HG03469 (cell line): ENCODE measurements at regions not wholly inside any gene's neighbourhood (a gene's known extent, or its start where the extent isn't known, plus 50 kb on each side); places are given as distances from the start of the nearest gene placed in this dataset.
A peak's percentile ranks its signal among the peaks of the same experiment; 100 is the strongest.
"Not testable (repeated sequence)": the region's sequence is repeated elsewhere in the genome, so short reads cannot be mapped to it uniquely, and the experiment has no call there.

Experiments
- ATAC-seq: cut with Tn5 transposase; IDR thresholded peaks from one replicate; pipeline ENCODE4 v1.9.1; 2021; ENCODE audit warnings: mild to moderate bottlenecking, moderate library complexity, moderate number of reproducible peaks; ENCODE audit not compliant: unreplicated experiment

DNA sequence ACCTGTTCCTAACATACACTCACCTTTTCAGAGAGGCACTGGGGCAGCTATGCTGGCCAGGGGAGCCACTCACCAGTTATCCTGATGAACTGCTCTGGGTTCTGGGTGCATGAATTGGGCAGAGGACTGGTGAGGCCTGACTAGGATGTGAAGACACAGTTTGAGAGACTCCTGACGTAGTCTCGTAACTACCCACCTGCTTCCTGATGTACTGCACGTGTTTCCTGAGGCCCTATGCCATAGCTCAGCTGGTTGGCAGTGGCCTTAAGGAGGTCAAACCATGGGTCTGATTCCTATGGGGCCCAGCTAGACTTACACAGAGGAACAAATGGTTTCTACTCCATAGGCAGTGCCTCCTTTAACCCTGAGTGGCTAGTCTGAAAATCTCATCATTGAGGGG is 351.7 kb upstream of the FRG2C start:
- ATAC-seq = not testable (repeated sequence)

DNA sequence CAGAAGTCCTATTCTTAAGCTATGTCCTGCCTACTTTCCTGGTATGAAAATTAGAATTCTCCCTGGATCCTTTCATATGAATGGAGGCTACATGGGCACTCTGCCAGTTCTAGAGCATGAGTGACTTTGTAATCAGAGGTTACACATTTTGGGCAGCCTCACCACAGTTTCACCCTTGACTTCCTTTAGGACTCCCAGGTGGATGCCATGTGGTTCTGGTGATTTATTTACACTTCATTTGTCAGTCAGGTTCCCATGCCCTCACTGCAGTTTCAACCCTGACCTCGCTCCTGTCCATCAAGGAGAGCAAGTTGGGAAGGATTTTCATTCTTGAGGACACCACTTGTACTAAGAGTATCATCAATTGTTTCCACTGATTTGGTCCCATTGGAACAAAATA is 344.4 kb upstream of the FRG2C start:
- not testable (repeated sequence) for ATAC-seq

DNA sequence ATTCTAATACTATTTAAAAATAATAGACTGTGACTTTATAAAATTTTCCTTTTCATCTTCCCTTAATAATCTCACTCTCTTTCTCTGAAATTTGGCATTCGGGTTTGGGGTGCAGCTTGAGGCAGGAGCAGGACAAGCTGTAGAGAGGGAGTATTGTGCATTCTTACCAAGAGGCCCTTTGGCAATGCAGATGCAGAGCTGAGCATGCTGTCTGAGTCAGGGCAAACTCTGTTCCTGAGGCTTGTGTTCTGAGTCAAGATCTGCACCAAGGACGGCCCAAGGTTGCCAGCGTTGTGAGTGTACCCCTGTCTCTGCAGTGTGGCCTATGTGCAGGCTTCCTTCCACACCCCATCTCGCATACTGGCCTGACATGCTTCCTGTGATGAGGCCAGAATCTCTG is 343.8 kb upstream of the FRG2C start:
- ATAC-seq = no peak

DNA sequence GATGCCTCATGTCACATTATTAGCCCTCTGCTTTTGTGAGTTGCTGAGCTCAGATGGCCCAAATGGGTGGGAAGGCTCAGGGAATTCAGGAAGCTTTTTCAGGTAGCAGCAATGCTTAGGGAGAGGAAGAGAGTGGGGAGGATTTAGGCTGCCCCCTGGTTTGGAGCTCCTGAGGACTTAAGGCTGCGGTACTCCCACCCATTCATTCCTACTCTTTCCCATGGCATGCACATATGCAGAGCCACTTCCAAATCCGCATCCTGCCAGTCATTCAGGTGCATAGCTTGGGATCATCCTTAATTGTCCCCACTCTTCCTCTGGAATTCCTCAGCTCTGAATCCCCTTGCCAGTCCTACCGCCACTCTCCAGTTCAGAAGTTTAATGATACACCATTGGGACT is 343.1 kb upstream of the FRG2C start:
- ATAC-seq = no peak

DNA sequence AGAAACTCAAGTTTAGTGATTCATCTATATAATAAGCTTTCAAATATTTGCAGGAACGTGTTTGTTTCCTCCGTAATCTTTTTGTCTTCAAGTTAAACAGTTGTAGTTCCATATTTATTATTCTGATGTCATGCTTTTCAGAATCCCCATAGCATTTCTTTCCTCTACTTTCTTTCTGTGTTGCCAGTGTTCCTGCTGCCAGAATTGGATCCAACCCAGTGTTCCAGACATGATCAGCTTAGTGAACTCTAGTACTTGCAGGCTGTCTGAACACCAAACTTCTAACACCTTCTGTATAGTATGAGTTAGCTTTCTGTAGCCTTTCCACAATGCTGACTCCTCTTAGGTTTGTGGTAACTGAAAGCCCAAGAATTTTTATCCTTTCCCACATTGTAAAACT is 340.2 kb upstream of the FRG2C start:
- ATAC-seq = not testable (repeated sequence)

DNA sequence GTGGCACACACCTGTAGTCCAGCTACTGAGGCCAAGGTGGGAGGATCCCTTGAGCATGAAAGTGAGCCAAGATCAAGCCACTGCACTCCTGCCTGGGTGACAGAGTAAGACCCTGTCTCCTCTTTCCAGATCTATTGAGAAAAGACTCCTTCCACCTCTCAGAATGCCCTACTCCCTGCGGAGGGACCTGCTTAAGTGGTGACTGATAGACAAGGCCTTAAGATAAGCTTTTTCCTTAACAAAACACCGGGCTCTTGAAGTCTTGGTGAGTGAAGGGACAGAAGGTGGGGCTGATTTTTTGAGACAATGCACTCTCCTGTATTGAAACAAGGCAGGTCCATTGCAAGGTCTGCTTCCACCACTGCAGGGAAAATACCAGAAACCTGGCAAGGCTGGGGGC is 338.4 kb upstream of the FRG2C start:
- no peak for ATAC-seq

DNA sequence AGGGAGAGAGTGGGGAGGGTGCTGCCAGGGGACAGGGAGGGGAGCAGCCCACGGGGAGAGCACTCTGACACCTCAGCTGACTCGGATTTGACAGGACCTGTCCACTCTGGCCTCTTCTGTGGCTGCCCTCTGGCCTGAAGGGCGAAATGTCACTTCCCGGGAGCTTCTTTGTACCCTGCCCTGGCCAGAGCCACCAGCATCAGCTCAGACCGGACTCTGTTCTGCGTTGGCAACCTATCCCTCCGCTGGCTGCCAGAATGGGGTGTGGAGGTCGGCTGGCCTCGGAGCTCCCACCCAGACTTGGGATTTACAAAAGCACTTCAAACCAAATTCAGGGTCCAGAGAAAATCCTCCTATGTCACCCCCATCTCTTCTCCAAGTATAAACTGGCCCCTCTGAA is 336.7 kb upstream of the FRG2C start:
- ATAC-seq = no peak

DNA sequence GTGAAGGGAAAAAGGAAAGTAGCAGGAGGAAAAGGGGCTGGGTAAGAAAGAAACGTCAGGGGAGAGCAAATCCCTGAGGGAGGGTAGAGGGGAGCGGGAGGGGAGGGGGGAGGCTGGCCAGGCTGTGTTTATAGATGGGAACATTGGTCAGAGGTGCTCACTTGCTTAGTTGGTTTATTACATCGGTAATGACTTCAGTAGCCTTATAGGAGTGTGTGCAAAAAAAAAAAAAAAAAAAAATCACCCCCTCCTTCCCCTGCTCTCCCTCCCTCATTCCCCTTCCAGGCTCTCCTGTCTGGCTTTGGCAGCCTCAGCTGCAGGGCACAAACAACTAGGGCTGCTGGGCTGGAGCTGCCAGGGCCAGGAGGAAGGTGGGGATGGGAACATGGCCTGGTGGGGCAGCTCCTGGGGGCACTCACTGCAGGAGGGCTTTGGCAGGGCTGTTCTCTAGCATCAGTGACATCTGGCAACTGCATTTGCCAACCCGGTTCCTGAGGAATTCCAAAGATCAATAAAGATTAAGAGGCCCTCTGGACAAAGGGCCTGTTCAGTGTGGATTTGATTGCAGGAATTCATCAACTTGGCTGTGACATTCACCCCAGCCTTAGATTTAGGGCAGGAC is 334.5 kb upstream of the FRG2C start:
- ATAC-seq = no peak

DNA sequence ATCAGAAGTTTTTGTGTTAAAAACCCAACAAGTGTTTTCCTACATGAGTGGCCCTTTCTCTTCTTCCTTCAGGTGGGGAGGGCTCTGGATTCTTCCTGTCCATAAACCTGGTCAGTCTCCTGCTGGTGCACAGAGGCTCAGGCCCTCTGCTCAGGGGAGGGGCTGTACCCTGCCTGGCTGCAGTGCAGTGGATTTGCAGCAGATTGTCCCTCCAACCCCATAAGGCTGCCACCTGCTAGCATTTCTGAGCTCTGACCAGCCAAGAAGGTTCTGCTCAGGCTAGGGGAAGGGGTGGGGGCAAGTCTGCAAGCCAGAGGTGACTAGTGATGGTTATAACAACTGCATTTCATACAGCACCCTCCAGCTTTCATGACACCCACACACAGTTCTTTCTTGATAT is 333.7 kb upstream of the FRG2C start:
- not testable (repeated sequence) for ATAC-seq

DNA sequence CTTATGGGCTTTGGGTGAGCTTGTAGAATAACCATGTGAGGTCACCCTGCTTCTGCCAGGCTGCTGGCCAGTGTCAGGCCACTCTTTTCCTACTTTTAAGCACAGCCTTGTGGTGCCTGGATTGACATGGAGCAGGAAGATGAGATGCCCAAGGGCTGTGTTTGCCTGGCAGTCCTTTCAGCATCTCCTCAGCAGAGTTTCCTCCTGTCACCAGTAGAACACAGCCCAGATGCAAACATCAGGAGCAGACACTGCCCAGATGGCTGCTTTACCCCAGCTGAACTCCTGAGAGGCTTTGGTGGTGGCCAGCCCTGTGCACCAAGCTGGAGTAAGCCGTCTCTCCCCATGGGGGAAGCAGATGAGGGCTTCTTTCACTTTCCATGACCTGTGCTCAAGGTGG is 332.0 kb upstream of the FRG2C start:
- ATAC-seq = not testable (repeated sequence)

DNA sequence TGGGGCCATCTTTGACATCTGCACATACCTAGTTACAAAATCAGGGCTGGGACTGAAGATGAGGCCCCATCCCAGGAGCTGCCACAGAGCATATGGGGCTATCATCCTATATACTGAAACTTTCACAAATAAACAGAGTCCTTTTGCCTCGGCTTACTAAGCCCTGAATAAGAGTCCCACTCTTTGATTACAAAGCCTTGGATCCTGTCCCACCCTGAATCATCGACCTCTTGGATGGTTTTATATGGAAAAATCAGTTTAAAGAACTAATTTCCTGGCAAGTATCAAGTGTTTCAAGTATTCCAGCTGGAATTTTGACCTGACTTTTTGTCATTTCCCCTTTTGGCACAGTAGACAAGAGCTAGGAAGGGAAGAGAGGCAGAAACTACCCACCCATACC is 331.3 kb upstream of the FRG2C start:
- no peak for ATAC-seq

DNA sequence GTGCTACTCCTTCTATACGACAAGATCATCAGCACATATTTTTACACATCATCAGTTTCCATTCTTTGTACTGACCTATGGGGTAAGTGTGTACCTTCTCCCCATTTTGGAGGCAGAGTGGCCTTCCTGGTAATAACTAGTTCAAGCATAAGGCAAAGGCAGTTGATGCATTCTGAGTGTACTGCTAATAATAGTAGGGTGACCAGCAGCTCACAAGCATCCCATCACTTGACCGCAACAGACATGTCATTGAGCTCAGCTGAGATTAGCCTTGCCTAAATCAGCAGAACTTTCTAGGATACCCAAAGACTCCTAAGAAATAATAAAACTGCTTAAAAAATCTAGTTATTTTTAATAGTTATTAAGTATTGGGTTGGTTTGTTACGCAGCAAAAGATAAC is 329.8 kb upstream of the FRG2C start:
- no peak for ATAC-seq

DNA sequence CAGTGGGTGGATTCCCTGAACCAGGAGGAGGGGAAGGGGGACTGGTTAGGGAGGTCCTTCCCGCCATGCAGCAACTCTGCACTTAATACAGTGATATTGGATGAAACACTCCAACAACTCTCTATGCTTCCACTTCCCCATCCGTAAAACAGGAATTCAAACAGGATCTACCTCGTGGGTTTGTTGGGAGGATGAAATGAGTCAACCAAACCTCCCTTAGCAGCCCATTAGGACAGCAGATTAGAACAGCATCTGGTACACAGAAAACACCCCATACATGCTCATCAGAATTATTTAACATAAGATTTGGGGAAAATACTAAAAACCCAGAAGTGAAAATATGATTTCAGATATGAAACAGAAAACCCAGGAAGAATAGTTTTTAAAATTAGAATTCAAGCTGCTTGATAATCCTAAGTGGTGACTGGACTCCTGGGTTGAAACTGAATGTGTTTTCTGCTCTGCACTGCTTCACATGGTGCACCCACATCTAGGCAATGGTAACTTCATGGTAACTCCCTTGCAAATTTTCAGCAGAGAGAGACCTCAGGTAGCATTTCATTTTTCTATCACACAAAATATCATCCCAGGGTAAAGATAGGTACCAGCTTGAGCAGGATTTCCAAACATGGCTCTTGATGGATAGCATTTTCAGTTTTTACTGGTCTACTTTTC is 326.8 kb upstream of the FRG2C start:
- ATAC-seq = no peak

DNA sequence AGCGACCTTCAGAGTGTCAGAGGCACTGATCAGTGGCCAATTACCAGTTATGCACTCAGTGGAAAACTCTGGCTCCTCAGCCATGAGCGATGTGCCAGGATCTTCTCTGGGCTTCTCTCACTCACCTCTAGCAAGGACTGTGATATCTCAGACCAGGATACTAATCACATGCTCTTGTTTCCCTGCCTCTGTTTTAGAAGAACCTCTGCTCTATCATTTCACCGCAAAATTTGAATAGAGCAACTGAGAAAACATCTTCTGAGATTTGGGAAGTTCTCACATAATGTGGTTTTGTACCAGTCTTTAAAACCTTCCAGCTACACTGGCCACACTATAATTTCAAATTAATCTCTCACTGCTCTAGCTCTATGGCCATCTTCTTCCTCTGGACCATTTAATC is 325.8 kb upstream of the FRG2C start:
- ATAC-seq = peak; percentile 47

DNA sequence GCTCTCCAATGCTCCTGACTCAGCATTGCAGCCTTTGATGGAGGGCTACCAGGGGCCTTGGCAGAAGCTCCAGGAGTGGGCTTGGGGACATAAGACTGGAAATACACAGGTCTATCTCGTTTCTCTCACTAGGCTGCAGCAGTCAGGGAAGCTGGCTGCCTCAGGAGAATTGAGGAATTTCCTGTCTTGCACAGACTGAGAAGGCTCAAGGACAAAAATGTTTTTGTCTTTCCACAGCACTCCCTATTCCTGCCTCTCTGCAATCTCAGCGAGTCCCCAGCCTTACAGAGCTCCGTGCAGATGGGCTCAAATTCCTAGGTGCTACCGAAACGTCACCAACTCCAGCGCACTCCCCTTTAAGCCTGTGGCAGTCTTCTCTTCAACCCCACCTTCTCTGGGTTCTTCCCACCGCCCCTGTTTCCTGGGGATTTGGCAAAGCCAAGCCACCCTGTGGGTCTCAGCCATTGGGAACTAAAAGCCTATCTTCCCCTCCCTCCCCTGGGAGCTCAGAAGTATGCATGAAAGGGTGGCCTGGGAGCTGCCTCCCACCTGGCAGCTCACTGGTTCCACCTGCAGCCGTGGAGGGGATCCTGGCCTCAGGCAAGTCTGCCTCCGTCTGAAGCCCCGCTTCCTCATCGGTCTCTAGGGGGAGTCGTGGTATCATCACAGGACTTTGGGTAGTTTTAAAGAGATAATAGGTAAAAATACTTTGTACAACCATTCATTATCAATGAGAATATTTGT is 322.6 kb upstream of the FRG2C start:
- no peak for ATAC-seq

DNA sequence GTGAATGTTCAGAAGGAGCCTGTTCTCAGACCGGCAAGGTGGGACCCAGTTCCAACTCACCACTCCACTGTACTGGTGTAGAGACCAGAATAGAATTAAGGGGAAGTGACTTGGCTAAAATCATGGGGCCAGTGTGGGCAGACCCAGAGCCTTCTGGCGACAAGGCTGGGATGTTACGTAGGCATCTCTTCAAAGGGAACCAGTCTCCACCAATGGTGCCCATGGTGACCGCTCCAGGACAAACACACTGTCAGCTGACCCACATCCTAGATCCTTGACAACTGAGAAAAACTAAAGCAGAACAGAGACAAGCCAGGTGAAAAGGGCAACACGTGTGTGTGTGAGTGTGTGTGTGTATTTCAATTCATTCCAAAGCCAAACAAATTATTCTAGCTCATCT is 321.7 kb upstream of the FRG2C start:
- ATAC-seq = no peak

DNA sequence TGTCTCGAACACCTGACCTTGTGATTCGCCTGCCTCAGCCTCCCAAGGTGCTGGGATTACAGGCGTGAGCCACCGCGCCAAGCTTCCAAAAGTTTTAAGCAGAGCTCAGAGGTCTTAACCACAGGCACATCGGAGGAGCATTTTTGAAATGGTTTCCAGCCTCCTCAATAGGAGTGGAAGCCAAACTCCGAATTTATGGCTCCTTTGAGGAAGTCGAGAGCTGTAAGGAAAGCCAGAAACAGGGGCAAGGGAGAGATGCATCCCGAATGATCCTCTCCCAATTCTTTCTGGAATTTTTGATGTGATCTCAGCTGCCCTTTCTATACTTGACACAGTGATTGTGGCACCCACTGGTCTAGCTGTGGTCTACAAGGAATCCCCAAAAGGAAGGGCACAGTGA is 313.6 kb upstream of the FRG2C start:
- ATAC-seq = not testable (repeated sequence)

DNA sequence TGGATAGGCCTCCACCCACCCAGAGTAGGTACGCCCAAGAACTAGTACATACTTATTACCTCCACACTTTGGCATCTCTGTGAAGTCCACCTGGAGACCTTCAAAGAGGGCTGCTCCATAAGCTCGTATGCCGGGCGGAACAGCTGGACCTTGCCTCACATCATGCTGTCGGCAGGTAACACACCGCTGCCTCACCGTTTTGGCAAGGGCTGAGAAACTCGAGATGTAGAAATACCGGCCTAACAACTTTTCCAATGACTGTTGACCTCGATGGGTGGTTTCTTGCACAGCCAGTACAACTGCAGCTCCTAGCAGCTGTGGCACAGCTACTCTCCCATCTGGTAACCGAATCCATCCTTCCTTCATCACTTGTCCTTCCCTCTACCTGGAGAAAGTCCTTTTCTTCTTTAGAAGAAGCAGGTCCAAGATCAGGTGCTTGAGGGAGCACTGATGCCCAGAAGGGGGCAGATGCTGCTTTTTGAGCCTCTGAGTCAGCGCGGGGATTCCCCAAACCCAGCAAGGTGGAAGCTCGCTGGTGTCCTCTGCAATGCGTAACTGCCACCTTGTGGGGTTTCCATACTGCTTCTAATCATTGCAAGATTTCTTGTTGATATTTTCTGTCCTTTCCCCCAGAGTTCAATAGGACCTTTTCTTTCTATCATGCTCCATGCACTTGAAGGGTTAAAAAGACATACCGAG is 301.9 kb upstream of the FRG2C start:
- not testable (repeated sequence) for ATAC-seq

DNA sequence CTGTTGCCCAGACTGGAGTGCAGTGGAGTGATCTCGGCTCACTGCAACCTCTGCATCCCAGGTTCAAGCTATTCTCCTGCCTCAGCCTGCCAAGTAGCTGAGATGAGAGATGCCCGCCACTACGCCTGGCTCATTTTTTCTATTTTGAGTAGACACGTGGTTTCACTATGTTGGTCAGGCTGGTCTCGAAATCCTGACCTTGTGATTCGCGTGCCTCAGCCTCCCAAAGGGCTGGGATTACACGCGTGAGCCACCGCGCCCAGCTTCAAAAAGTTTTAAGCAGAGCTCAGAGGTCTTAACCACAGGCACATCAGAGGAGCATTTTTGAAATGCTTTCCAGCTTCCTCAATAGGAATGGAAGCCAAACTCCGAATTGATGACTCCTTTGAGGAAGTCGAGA is 291.2 kb upstream of the FRG2C start:
- ATAC-seq = not testable (repeated sequence)

DNA sequence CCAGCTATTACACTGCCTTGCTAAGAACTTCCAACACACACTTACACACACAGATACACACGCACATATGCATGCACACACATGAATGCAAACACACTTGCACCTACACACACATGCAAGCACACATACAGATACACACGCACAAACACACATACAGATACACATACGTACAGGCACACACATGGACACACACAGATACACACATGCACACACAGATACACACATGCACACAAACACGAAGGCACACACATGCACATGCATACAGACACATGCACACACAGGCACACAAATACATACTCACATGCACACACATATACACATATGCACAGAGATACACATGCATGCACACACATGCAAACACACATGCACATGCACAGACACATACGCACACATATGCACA is 284.3 kb upstream of the FRG2C start:
- not testable (repeated sequence) for ATAC-seq

DNA sequence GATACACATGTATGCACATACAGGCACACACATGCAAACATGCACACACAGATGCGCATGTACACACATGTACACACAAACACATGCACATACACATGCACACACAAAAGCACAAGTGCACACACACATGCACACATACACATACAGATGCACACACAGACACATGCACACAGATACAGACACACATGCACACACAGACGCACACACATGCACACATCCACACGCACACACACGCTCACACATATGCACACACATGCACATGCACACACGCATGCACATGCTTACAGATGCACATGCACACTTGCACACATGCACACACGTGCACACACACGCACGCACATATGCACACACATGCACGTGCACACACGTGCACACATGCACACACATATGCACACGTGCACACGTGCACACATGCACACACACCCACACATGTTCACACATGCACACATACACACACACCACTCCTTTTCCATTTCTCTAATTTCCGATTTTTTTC is 283.8 kb upstream of the FRG2C start:
- no peak for ATAC-seq
